ENCODE measurements at regions not wholly inside any gene's neighbourhood (a gene's known extent, or its start where the extent isn't known, plus 50 kb on each side); places are given as distances from the start of the nearest gene placed in this dataset.

DNA sequence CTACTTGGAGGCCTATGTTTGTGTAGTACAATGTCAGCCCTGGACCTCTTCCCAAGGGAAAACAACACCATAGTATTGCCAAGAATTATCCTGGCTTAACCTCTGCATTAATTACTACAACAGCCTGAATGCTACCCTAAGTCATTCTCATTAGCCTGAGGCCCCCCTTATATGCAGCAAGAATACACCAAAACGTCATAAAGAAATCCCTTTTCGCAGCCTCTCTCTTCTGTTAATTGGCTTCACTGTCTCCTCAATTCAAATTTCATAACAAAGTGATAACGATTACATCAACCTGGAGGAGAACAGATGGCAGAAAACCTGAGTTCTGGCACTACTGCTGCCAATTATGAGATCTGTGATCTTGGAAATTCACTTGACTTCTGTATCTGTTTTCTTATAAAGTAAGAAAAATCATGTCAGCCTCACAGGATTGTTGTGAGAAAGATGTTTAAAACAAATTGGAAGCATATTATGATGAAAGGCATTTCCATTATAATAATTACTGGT, 1663.1 kb downstream of the STIM2 start:
- DNase-seq (no peak), ATAC-seq (ENCODE audit: low FRiP score in 2 of 2) (no peak)
- H3K27me3 ChIP-seq = no peaks in the 10 kb centered on the region
- H3K4me3 ChIP-seq = no peak overlapping the region
- no peaks in the 10 kb centered on the region for H3K36me3 ChIP-seq
- TF ChIP-seq, protein P1, sequence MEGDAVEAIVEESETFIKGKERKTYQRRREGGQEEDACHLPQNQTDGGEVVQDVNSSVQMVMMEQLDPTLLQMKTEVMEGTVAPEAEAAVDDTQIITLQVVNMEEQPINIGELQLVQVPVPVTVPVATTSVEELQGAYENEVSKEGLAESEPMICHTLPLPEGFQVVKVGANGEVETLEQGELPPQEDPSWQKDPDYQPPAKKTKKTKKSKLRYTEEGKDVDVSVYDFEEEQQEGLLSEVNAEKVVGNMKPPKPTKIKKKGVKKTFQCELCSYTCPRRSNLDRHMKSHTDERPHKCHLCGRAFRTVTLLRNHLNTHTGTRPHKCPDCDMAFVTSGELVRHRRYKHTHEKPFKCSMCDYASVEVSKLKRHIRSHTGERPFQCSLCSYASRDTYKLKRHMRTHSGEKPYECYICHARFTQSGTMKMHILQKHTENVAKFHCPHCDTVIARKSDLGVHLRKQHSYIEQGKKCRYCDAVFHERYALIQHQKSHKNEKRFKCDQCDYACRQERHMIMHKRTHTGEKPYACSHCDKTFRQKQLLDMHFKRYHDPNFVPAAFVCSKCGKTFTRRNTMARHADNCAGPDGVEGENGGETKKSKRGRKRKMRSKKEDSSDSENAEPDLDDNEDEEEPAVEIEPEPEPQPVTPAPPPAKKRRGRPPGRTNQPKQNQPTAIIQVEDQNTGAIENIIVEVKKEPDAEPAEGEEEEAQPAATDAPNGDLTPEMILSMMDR (IDR thresholded peaks at IDR 0.05) = no peak
- TF ChIP-seq POLR2A (IDR thresholded peaks at IDR 0.05) (no peak), POLR2AphosphoS5 (IDR thresholded peaks at IDR 0.05) (no peak), EP300 (IDR thresholded peaks at IDR 0.05) (no peak)
- no peaks in the 10 kb centered on the region for H3K4me1 ChIP-seq
- H3K27ac ChIP-seq = no peak overlapping the region
- WGBS, 2 donors = 79% methylated on average over 3 of the region's 3 CpGs
- no peaks in the 10 kb centered on the region for H3K9me3 ChIP-seq

- no peaks in the 10 kb centered on the region for H3K27me3 ChIP-seq
- no peaks in the 10 kb centered on the region for H3K4me1 ChIP-seq
- H3K27ac ChIP-seq = no peak overlapping the region
- H3K4me3 ChIP-seq = no peak overlapping the region
- H3K9me3 ChIP-seq = no peaks in the 10 kb centered on the region
- TF ChIP-seq, protein P1 (IDR thresholded peaks at IDR 0.05) = no peak
- TF ChIP-seq POLR2AphosphoS5 (IDR thresholded peaks at IDR 0.05) (no peak), EP300 (IDR thresholded peaks at IDR 0.05) (no peak), POLR2A (IDR thresholded peaks at IDR 0.05) (no peak)
- ATAC-seq (ENCODE audit: low FRiP score in 2 of 2) (no peak), DNase-seq (no peak)
- no peaks in the 10 kb centered on the region for H3K36me3 ChIP-seq
- WGBS, 2 donors = 78 to 82% methylated on average over 2 of the region's 2 CpGs
Observed at GRCh38 chr4:28536124-28536523, 1675.5 kb downstream of the STIM2 start.

DNA sequence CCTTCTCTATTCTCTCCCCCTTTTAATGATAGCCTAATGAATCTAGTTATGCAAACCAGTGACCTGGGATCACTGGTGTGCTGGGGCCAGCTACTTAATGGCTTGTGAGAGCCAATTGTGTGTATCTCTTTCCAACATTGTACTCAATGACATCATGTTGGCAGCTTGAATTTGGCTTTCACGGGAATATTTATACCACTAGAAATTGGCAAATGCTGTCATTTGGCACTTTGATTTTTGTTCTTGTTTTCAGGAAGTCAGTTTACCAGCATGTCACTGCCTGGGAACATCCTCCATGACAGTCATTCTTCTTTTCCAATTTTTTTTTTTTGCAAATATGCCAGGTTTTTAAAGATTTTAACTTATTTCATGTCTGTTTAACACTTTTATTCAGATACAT, 1685.3 kb downstream of the STIM2 start:
- Histone ChIP-seq H3K9me3 (no peaks in the 10 kb centered on the region), H3K4me1 (no peaks in the 10 kb centered on the region), H3K4me3 (no peak overlapping the region), H3K36me3 (no peaks in the 10 kb centered on the region), H3K27ac (no peak overlapping the region), H3K27me3 (no peaks in the 10 kb centered on the region)
- WGBS, 2 donors = 57% methylated on average over 1 of the region's 1 CpG
- no peak for ATAC-seq (ENCODE audit: low FRiP score in 2 of 2)
- DNase-seq = no peak
- TF ChIP-seq EP300 (IDR thresholded peaks at IDR 0.05) (no peak), POLR2AphosphoS5 (IDR thresholded peaks at IDR 0.05) (no peak), POLR2A (IDR thresholded peaks at IDR 0.05) (no peak)
- TF ChIP-seq, protein P1 (IDR thresholded peaks at IDR 0.05) = no peak

DNA sequence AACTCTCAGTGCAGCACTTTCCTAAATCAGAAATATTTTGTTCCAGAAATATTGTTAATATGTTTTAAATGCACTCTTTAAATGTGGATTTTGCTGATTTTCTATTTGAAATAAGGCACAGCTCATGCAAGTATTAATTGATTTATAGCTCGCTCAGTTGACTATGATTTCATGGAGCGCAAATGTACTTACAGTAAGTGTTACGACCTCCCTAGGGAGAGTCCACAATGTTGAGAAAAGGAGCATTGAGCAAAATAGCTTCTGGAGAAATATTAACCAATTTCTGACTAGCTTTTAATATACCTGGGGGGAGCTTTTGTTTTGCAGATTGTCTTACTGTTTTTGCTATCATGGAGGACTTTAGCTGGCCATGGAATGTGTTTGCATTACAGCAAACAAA, 1687.5 kb downstream of the STIM2 start:
- Histone ChIP-seq H3K9me3 (no peaks in the 10 kb centered on the region), H3K27ac (no peak overlapping the region), H3K4me3 (no peak overlapping the region), H3K36me3 (no peaks in the 10 kb centered on the region), H3K4me1 (no peaks in the 10 kb centered on the region), H3K27me3 (no peaks in the 10 kb centered on the region)
- no peak for TF ChIP-seq EP300 (IDR thresholded peaks at IDR 0.05)
- TF ChIP-seq POLR2AphosphoS5 (IDR thresholded peaks at IDR 0.05) = no peak
- no peak for TF ChIP-seq POLR2A (IDR thresholded peaks at IDR 0.05)
- TF ChIP-seq, protein P1 (IDR thresholded peaks at IDR 0.05) = no peak
- DNase-seq (no peak), ATAC-seq (ENCODE audit: low FRiP score in 2 of 2) (no peak)
- WGBS, 2 donors = 74 to 77% methylated on average over 3 of the region's 3 CpGs

DNA sequence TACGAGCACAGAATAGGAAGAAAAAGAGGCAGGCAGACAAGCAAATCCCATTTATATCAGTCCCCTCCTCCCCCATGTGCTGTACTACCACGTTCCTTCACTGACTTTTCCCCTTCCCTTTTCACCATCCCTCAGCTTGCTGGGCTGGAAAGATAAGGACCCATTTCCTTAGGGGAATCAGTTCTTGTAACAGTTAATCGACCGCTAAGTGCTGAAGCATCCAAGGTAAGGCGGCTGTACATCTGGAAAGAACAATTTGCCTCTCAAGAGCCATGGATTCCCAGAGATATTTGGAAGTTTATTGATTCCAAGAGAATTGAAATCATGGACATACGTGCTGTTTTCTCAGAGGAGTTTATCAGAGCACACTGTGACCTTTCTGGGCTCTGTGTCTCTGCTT, 1688.0 kb downstream of the STIM2 start:
- Histone ChIP-seq H3K36me3 (no peaks in the 10 kb centered on the region), H3K27ac (no peak overlapping the region), H3K27me3 (no peaks in the 10 kb centered on the region), H3K9me3 (no peaks in the 10 kb centered on the region), H3K4me3 (no peak overlapping the region), H3K4me1 (no peaks in the 10 kb centered on the region)
- ATAC-seq (ENCODE audit: low FRiP score in 2 of 2) (no peak), DNase-seq (no peak)
- TF ChIP-seq EP300 (IDR thresholded peaks at IDR 0.05) (no peak), POLR2A (IDR thresholded peaks at IDR 0.05) (no peak), POLR2AphosphoS5 (IDR thresholded peaks at IDR 0.05) (no peak)
- TF ChIP-seq, protein P1 (IDR thresholded peaks at IDR 0.05) = no peak
- 47 to 57% methylated on average over 6 of the region's 6 CpGs for WGBS, 2 donors
